Adrenal gland (tissue), 9 donors: ENCODE measurements at regions not wholly inside any gene's neighbourhood (a gene's known extent, or its start where the extent isn't known, plus 50 kb on each side); places are given as distances from the start of the nearest gene placed in this dataset.

Experiments used
- DNase-seq, 7 donors: peaks; one replicate each; pipeline ENCODE4 v3.0.0-alpha.2; 2019 to 2020
- H3K27ac ChIP-seq, 5 donors: fragments of 200-600 bp; sonication (generic) in 4 of 5; 1 replicate in 3 of 5; 2 replicates in 2 of 5; pipeline versions ENCODE4 v1.5.1 to v1.8.0; 2016 to 2020; ENCODE audit warnings: mild to moderate bottlenecking in 1 of 5
- H3K27me3 ChIP-seq: fragments of 200-600 bp; 2 replicates; pipeline ENCODE4 v1.8.0; 2021
- H3K36me3 ChIP-seq, 2 donors: fragments of 200-600 bp; replicated peaks in 1 of 2; 1 replicate in 1 of 2; 2 replicates in 1 of 2; pipeline versions ENCODE4 v1.5.1 to v1.8.0; 2018 to 2022
- H3K4me1 ChIP-seq, 2 donors: fragments of 200-600 bp; replicated peaks in 1 of 2; 1 replicate in 1 of 2; 2 replicates in 1 of 2; pipeline versions ENCODE4 v1.5.1 to v1.8.0; 2018 to 2021
- H3K4me3 ChIP-seq, 4 donors: fragments of 200-600 bp; sonication (generic) in 3 of 4; one replicate each; pipeline ENCODE4 v1.5.1; 2016 to 2018
- H3K9me3 ChIP-seq, 3 donors: fragments of 200-600 bp; sonication (generic) in 1 of 3; replicated peaks in 1 of 3; 1 replicate in 2 of 3; 2 replicates in 1 of 3; pipeline versions ENCODE4 v1.5.1 to v1.8.0; 2016 to 2021
- CTCF ChIP-seq, 6 experiments: fragments of 450-650 bp in 4 of 6; fragments of 200-600 bp in 2 of 6; sonication (generic) in 1 of 6; IDR thresholded peaks; 1 replicate in 5 of 6; 2 replicates in 1 of 6; pipeline versions ENCODE4 v1.5.1 to v1.8.0; 2016 to 2021; ENCODE audit warnings: antibody characterized with exemption in 6 of 6, mild to moderate bottlenecking in 2 of 6, moderate library complexity in 1 of 6
- POLR2A ChIP-seq, 2 donors: fragments of 450-650 bp; IDR thresholded peaks; one replicate each; pipeline ENCODE4 v1.6.1; 2017; ENCODE audit warnings: antibody characterized with exemption in 2 of 2, mild to moderate bottlenecking in 2 of 2, moderate library complexity in 1 of 2
- WGBS, 4 donors: extraction: QIAGEN DNeasy Blood & Tissue Kit in 2 of 4; methylation state at CpG; one replicate each; pipeline versions ENCODE4 v1.1.5 to v1.1.7; 2013 to 2017; 5-methylcytosine and 5-hydroxymethylcytosine counted together
- intact Hi-C, 2 donors: fragments of 100-400 bp; cut with DNase I; formaldehyde crosslinking; loops; one replicate each; pipeline versions ENCODE4 v1.14.1 to v1.15.0; 2022 to 2023
- donor health status: healthy with polysubstance abuse.
- donor health status: Bipolar disorder and iron deficiency.
- donor health status: DM: yes; HTN: yes; CAD: no.
- donor health status: DM: no; HTN: no; CAD: no.
- donor health status: DM: no; HTN: no; CAD: no.

- TF ChIP-seq POLR2A (IDR thresholded peaks at IDR 0.05) (no peak), CTCF (IDR thresholded peaks at IDR 0.05) (no peak)
- intact Hi-C loops, result no loop called here
- Histone ChIP-seq H3K4me1 (no peaks in the 10 kb centered on the region), H3K9me3 (no peaks in the 10 kb centered on the region), H3K4me3 (no peak overlapping the region), H3K36me3 (no peaks in the 10 kb centered on the region), H3K27ac (no peak overlapping the region), H3K27me3 (no peaks in the 10 kb centered on the region)
- no peak for DNase-seq
- 24 to 39% (median 36%) methylated on average over 6 of the region's 6 CpGs for WGBS, 4 donors
Observed at GRCh38 chr3:18111796-18112232, 313.3 kb downstream of the SATB1 start.

GRCh38 chr3:18103591-18103990 lies 321.5 kb downstream of the SATB1 start:
- no peak for TF ChIP-seq POLR2A (IDR thresholded peaks at IDR 0.05)
- no peak for TF ChIP-seq CTCF (IDR thresholded peaks at IDR 0.05)
- H3K36me3 ChIP-seq, result no peaks in the 10 kb centered on the region
- no peaks in the 10 kb centered on the region for H3K9me3 ChIP-seq
- H3K27me3 ChIP-seq, result no peaks in the 10 kb centered on the region
- WGBS, 4 donors, result 57 to 74% (median 60%) methylated on average over 3 of the region's 3 CpGs
- H3K27ac ChIP-seq, result no peak overlapping the region
- DNase-seq, result no peak
- H3K4me3 ChIP-seq, result no peak overlapping the region
- intact Hi-C loops, result no loop called here
- H3K4me1 ChIP-seq, result no peaks in the 10 kb centered on the region

- no peak overlapping the region for H3K4me3 ChIP-seq
- H3K36me3 ChIP-seq, result no peaks in the 10 kb centered on the region
- no peaks in the 10 kb centered on the region for H3K4me1 ChIP-seq
- intact Hi-C loops, result no loop called here
- no peaks in the 10 kb centered on the region for H3K27me3 ChIP-seq
- H3K27ac ChIP-seq, result no peak overlapping the region
- TF ChIP-seq POLR2A (IDR thresholded peaks at IDR 0.05), result no peak
- TF ChIP-seq CTCF (IDR thresholded peaks at IDR 0.05), result no peak
- DNase-seq, result no peak
- H3K9me3 ChIP-seq, result no peaks in the 10 kb centered on the region
Observed at GRCh38 chr3:18100121-18100520, 325.0 kb downstream of the SATB1 start.

GRCh38 chr3:18099611-18100010 lies 325.5 kb downstream of the SATB1 start:
- H3K4me1 ChIP-seq, result no peaks in the 10 kb centered on the region
- WGBS, 4 donors, result 74 to 90% (median 86%) methylated on average over 3 to 5 of the region's 5 CpGs
- H3K4me3 ChIP-seq, result no peak overlapping the region
- no peaks in the 10 kb centered on the region for H3K27me3 ChIP-seq
- H3K36me3 ChIP-seq, result no peaks in the 10 kb centered on the region
- TF ChIP-seq CTCF (IDR thresholded peaks at IDR 0.05) (no peak), POLR2A (IDR thresholded peaks at IDR 0.05) (no peak)
- no peak for DNase-seq
- no peak overlapping the region for H3K27ac ChIP-seq
- intact Hi-C loops, result no loop called here
- H3K9me3 ChIP-seq, result no peaks in the 10 kb centered on the region
